ENCODE measurements at regions not wholly inside any gene's neighbourhood (a gene's known extent, or its start where the extent isn't known, plus 50 kb on each side); places are given as distances from the start of the nearest gene placed in this dataset.
"Not testable (repeated sequence)": the region's sequence is repeated elsewhere in the genome, so short reads cannot be mapped to it uniquely, and the experiment has no call there.

GRCh38 chr2:138329162-138329561 is 172.4 kb upstream of the SPOPL start:
- no peak for ATAC-seq
- intact Hi-C loops (cut with DNase I) = no loop called here
- no peak for DNase-seq (ENCODE audit: low spot score)

GRCh38 chr2:138329591-138329990 is 172.0 kb upstream of the SPOPL start:
- no peak for ATAC-seq
- no peak for DNase-seq (ENCODE audit: low spot score)
- intact Hi-C loops (cut with DNase I) = no loop called here

- intact Hi-C loops (cut with DNase I) = no loop called here
- ATAC-seq (no peak), DNase-seq (ENCODE audit: low spot score) (no peak)
Measured at GRCh38 chr2:138333121-138333520, 168.4 kb upstream of the SPOPL start.

GRCh38 chr2:138333677-138334076 is 167.9 kb upstream of the SPOPL start:
- ATAC-seq (no peak), DNase-seq (ENCODE audit: low spot score) (no peak)
- intact Hi-C loops (cut with DNase I) = no loop called here

GRCh38 chr2:138334323-138334722 is 167.2 kb upstream of the SPOPL start:
- DNase-seq (ENCODE audit: low spot score) = no peak
- ATAC-seq = peak; percentile 46
- intact Hi-C loops (cut with DNase I) = no loop called here

- intact Hi-C loops (cut with DNase I) = no loop called here
- ATAC-seq (no peak), DNase-seq (ENCODE audit: low spot score) (no peak)
Measured at GRCh38 chr2:138335036-138335435, 166.5 kb upstream of the SPOPL start.

GRCh38 chr2:138336146-138336545 is 165.4 kb upstream of the SPOPL start:
- ATAC-seq = no peak

GRCh38 chr2:138355244-138355643 is 146.3 kb upstream of the SPOPL start:
- DNase-seq (ENCODE audit: low spot score) (no peak), ATAC-seq (no peak)
- intact Hi-C loops (cut with DNase I) = no loop called here

More at GRCh38 chr2:138336146-138336545, 165.4 kb upstream of the SPOPL start:
- no peak for DNase-seq (ENCODE audit: low spot score)
- intact Hi-C loops (cut with DNase I) = no loop called here

- peak; percentile 73 for ATAC-seq
- DNase-seq (ENCODE audit: low spot score) = no peak
- intact Hi-C loops (cut with DNase I) = no loop called here
Measured at GRCh38 chr2:138356178-138356577, 145.4 kb upstream of the SPOPL start.

GRCh38 chr2:138359532-138359931 is 142.0 kb upstream of the SPOPL start:
- ATAC-seq (no peak), DNase-seq (ENCODE audit: low spot score) (no peak)
- intact Hi-C loops (cut with DNase I) = no loop called here

GRCh38 chr2:138364554-138365162 is 136.9 kb upstream of the SPOPL start:
- ATAC-seq = peak; percentile 84
- no peak for DNase-seq (ENCODE audit: low spot score)
- intact Hi-C loops (cut with DNase I) = loop anchor here (5.0 kb wide), 1 partner anchor 223 kb away; no protein-coding TSS in a partner anchor

GRCh38 chr2:138365581-138365980 is 136.0 kb upstream of the SPOPL start:
- intact Hi-C loops (cut with DNase I) = loop anchor here (5.0 kb wide), 1 partner anchor 222 kb away; no protein-coding TSS in a partner anchor

GRCh38 chr2:138369856-138370255 is 131.7 kb upstream of the SPOPL start:
- intact Hi-C loops (cut with DNase I) = loop anchor here (5.0 kb wide), 1 partner anchor 217 kb away; no protein-coding TSS in a partner anchor
- ATAC-seq (no peak), DNase-seq (ENCODE audit: low spot score) (no peak)

More at GRCh38 chr2:138365581-138365980, 136.0 kb upstream of the SPOPL start:
- ATAC-seq (no peak), DNase-seq (ENCODE audit: low spot score) (no peak)

- ATAC-seq (no peak), DNase-seq (ENCODE audit: low spot score) (no peak)
- intact Hi-C loops (cut with DNase I) = no loop called here
Measured at GRCh38 chr2:138373993-138374408, 127.6 kb upstream of the SPOPL start.

- ATAC-seq (no peak), DNase-seq (ENCODE audit: low spot score) (no peak)
- intact Hi-C loops (cut with DNase I) = no loop called here
Measured at GRCh38 chr2:138381373-138381772, 120.2 kb upstream of the SPOPL start.

GRCh38 chr2:138382672-138383071 is 118.9 kb upstream of the SPOPL start:
- no peak for DNase-seq (ENCODE audit: low spot score)
- intact Hi-C loops (cut with DNase I) = no loop called here
- ATAC-seq = no peak

GRCh38 chr2:138386191-138386590 is 115.4 kb upstream of the SPOPL start:
- intact Hi-C loops (cut with DNase I); DNase-seq (ENCODE audit: low spot score); ATAC-seq: not testable (repeated sequence)

GRCh38 chr2:138389063-138389462 is 112.5 kb upstream of the SPOPL start:
- DNase-seq (ENCODE audit: low spot score) = no peak
- intact Hi-C loops (cut with DNase I) = no loop called here
- no peak for ATAC-seq

GRCh38 chr2:138390316-138390945 is 111.1 kb upstream of the SPOPL start:
- intact Hi-C loops (cut with DNase I) = no loop called here
- ATAC-seq = no peak
- no peak for DNase-seq (ENCODE audit: low spot score)

GRCh38 chr2:138391946-138392345 is 109.6 kb upstream of the SPOPL start:
- DNase-seq (ENCODE audit: low spot score) = no peak
- ATAC-seq = no peak
- intact Hi-C loops (cut with DNase I) = no loop called here

Data from sciatic nerve (tissue), 2 donors.